ENCODE measurements at regions not wholly inside any gene's neighbourhood (a gene's known extent, or its start where the extent isn't known, plus 50 kb on each side); places are given as distances from the start of the nearest gene placed in this dataset.
"Not testable (repeated sequence)": the region's sequence is repeated elsewhere in the genome, so short reads cannot be mapped to it uniquely, and the experiment has no call there.

- H3K27ac Mint-ChIP-seq, result no peak overlapping the region
- no peak overlapping the region for H3K4me3 Mint-ChIP-seq
- H3K36me3 Mint-ChIP-seq, result no peaks in the 10 kb centered on the region
- peaks cover 5% of the 10 kb centered on the region for H3K4me1 Mint-ChIP-seq
- H3K27me3 Mint-ChIP-seq, result peaks cover 5% of the 10 kb centered on the region
- H3K9me3 Mint-ChIP-seq, result no peaks in the 10 kb centered on the region
Observed at GRCh38 chr12:75765170-75766059, 254.0 kb upstream of the KRR1 start.

DNA sequence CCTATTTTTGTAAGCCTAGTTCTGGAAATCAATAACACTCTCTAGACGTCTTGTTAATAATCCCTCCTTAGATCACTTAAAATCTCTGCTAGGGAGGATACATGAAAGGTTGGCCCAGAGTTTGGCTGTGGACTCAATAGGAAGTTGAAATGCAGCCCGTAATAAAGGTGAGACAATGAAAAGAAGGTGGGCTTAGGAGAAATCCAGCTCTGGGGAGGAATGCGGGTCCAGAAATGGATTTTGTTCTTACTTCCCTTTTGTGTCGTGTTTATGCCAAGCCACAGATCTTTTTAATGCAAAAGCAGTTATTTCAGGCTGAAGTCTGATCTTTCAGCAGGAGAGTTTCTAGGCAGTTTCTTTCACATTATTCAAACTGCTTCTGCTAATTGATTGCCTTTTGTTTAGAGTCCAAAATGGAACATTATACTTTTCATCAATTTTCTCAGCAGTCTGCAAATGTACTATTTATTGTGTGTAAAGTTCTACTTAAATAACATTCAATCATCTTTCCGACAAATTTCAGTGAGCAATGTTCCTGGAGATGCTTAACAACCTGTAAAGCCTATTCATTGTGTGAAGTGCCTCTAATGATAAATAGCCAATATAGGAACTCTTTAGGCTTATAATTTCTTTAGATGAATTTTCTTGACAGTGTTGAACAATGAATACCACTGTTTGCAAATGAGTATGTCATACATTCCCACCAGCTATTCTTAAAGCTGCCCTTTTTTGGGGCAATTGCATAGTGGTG, 252.9 kb upstream of the KRR1 start:
- H3K27me3 Mint-ChIP-seq, result peaks cover 3% of the 10 kb centered on the region
- H3K4me1 Mint-ChIP-seq, result peaks cover 16% of the 10 kb centered on the region
- no peaks in the 10 kb centered on the region for H3K36me3 Mint-ChIP-seq
- no peak overlapping the region for H3K27ac Mint-ChIP-seq
- no peaks in the 10 kb centered on the region for H3K9me3 Mint-ChIP-seq
- H3K4me3 Mint-ChIP-seq, result no peak overlapping the region

- Mint-ChIP-seq H3K27me3 (peaks cover 3% of the 10 kb centered on the region), H3K36me3 (no peaks in the 10 kb centered on the region), H3K9me3 (no peaks in the 10 kb centered on the region), H3K4me1 (peaks cover 16% of the 10 kb centered on the region), H3K4me3 (no peak overlapping the region), H3K27ac (no peak overlapping the region)
Observed at GRCh38 chr12:75760573-75761294, 249.3 kb upstream of the KRR1 start.

- Mint-ChIP-seq H3K9me3 (no peaks in the 10 kb centered on the region), H3K4me1 (peaks cover 18% of the 10 kb centered on the region), H3K27me3 (peaks cover 3% of the 10 kb centered on the region), H3K4me3 (no peak overlapping the region), H3K27ac (peak overlapping the region; percentile 47), H3K36me3 (no peaks in the 10 kb centered on the region)
Observed at GRCh38 chr12:75759842-75760572, 248.6 kb upstream of the KRR1 start.

DNA sequence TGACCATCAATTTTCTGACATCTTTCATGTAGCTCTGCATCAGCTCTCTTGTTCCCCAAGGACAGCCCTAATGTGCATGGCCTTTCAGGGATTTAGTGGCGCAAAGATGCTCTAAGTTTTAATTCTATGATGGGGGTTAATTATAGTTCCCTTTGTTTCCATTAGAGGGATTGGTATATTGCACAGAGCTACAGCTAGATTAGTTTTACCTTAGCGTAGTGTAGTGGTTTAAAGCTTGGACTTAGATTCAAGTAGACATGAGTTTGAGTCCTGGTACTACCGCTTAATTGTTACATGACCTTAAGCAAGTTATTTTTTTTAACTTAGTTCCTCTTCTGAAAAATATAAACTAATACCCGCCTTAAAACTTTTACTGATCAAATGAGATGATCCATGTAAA, 247.8 kb upstream of the KRR1 start:
- H3K36me3 Mint-ChIP-seq, result no peaks in the 10 kb centered on the region
- H3K27me3 Mint-ChIP-seq, result peaks cover 3% of the 10 kb centered on the region
- H3K9me3 Mint-ChIP-seq, result no peaks in the 10 kb centered on the region
- H3K4me3 Mint-ChIP-seq, result no peak overlapping the region
- H3K27ac Mint-ChIP-seq, result no peak overlapping the region
- H3K4me1 Mint-ChIP-seq, result peaks cover 23% of the 10 kb centered on the region

GRCh38 chr12:75756771-75757170, 245.4 kb upstream of the KRR1 start:
- H3K4me3 Mint-ChIP-seq, result no peak overlapping the region
- H3K27me3 Mint-ChIP-seq, result peaks cover 3% of the 10 kb centered on the region
- H3K9me3 Mint-ChIP-seq, result no peaks in the 10 kb centered on the region
- H3K4me1 Mint-ChIP-seq, result peaks cover 25% of the 10 kb centered on the region
- H3K36me3 Mint-ChIP-seq, result no peaks in the 10 kb centered on the region
- H3K27ac Mint-ChIP-seq, result no peak overlapping the region

DNA sequence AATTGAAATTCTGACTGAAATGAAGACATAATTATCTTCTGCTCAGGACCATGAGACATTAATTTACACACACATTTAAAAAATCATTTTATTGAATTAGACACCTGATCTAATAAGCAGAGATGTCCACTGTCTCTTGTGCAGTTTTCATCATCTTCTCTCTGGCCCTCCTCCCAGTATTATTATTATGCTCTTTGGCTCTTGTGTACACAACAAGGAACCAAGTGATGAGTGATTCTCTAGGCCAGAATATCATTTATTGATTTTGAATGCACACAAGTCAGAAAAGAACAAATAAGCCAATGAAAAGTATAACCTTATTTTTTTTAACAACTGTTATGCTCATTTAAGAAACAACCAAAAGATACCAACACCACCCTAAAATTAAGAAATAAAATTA, 244.7 kb upstream of the KRR1 start:
- H3K4me1 Mint-ChIP-seq, result peaks cover 25% of the 10 kb centered on the region
- no peak overlapping the region for H3K27ac Mint-ChIP-seq
- H3K9me3 Mint-ChIP-seq, result no peaks in the 10 kb centered on the region
- no peak overlapping the region for H3K4me3 Mint-ChIP-seq
- no peaks in the 10 kb centered on the region for H3K36me3 Mint-ChIP-seq
- peaks cover 3% of the 10 kb centered on the region for H3K27me3 Mint-ChIP-seq

- Mint-ChIP-seq H3K36me3 (no peaks in the 10 kb centered on the region), H3K27ac (no peak overlapping the region), H3K4me1 (peaks cover 17% of the 10 kb centered on the region), H3K27me3 (peaks cover 3% of the 10 kb centered on the region), H3K9me3 (no peaks in the 10 kb centered on the region), H3K4me3 (no peak overlapping the region)
Observed at GRCh38 chr12:75754698-75755097, 243.3 kb upstream of the KRR1 start.

GRCh38 chr12:75754141-75754540, 242.7 kb upstream of the KRR1 start:
- Mint-ChIP-seq H3K36me3 (no peaks in the 10 kb centered on the region), H3K4me3 (no peak overlapping the region), H3K27ac (no peak overlapping the region), H3K9me3 (no peaks in the 10 kb centered on the region), H3K4me1 (peaks cover 14% of the 10 kb centered on the region), H3K27me3 (peaks cover 3% of the 10 kb centered on the region)

GRCh38 chr12:75751769-75752471, 240.5 kb upstream of the KRR1 start:
- peak overlapping the region; percentile 24 for H3K27ac Mint-ChIP-seq
- peaks cover 3% of the 10 kb centered on the region for H3K27me3 Mint-ChIP-seq
- no peak overlapping the region for H3K4me3 Mint-ChIP-seq
- no peaks in the 10 kb centered on the region for H3K36me3 Mint-ChIP-seq
- H3K9me3 Mint-ChIP-seq, result no peaks in the 10 kb centered on the region
- H3K4me1 Mint-ChIP-seq, result peaks cover 9% of the 10 kb centered on the region

GRCh38 chr12:75750716-75751306, 239.4 kb upstream of the KRR1 start:
- H3K27ac Mint-ChIP-seq, result no peak overlapping the region
- H3K36me3 Mint-ChIP-seq, result no peaks in the 10 kb centered on the region
- H3K27me3 Mint-ChIP-seq, result peaks cover 3% of the 10 kb centered on the region
- peaks cover 9% of the 10 kb centered on the region for H3K4me1 Mint-ChIP-seq
- H3K4me3 Mint-ChIP-seq, result no peak overlapping the region
- H3K9me3 Mint-ChIP-seq, result no peaks in the 10 kb centered on the region

DNA sequence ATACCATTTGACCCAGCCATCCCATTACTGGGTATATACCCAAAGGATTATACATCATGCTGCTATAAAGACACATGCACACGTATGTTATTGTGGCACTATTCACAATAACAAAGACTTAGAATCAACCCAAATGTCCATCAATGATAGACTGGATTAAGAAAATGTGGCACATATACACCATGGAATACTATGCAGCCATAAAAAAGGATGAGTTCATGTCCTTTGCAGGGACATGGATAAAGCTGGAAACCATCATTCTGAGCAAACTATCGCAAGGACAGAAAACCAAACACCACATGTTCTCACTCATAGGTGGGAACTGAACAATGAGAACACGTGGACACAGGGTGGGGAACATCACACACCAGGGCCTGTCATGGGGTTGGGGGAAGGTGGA, 237.6 kb upstream of the KRR1 start:
- not testable (repeated sequence) for H3K36me3 Mint-ChIP-seq, H3K27me3 Mint-ChIP-seq, H3K9me3 Mint-ChIP-seq, H3K4me3 Mint-ChIP-seq, H3K4me1 Mint-ChIP-seq
- H3K27ac Mint-ChIP-seq, result peak overlapping the region; percentile 26

DNA sequence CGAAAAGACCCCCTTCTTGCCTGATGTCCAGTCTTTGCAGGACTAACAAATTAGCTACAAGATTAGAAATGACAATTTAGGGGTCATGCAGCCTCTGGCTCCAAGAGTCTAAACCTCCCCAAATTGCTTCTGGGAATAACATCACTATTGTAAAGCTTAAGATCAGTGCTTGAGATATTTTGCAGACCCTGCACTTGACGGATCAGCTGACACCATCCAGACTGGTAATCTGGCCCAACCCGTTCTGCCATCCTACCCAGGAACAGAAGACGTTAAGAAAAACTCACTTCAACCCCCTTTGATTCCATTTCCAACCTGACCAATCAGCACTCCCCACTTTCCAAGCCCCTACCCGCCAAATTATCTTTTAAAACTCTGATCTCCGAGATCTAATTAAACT, 236.7 kb upstream of the KRR1 start:
- H3K36me3 Mint-ChIP-seq, result no peaks in the 10 kb centered on the region
- no peak overlapping the region for H3K27ac Mint-ChIP-seq
- no peaks in the 10 kb centered on the region for H3K9me3 Mint-ChIP-seq
- H3K27me3 Mint-ChIP-seq, result peaks cover 3% of the 10 kb centered on the region
- no peak overlapping the region for H3K4me3 Mint-ChIP-seq
- no peaks in the 10 kb centered on the region for H3K4me1 Mint-ChIP-seq

GRCh38 chr12:75747572-75748021, 236.2 kb upstream of the KRR1 start:
- Mint-ChIP-seq H3K9me3 (no peaks in the 10 kb centered on the region), H3K4me1 (no peaks in the 10 kb centered on the region)

More at GRCh38 chr12:75747572-75748021, 236.2 kb upstream of the KRR1 start:
- Mint-ChIP-seq H3K4me3 (no peak overlapping the region), H3K27me3 (peaks cover 3% of the 10 kb centered on the region), H3K36me3 (no peaks in the 10 kb centered on the region), H3K27ac (no peak overlapping the region)

Data from activated naive CD4-positive, alpha-beta T cell treated with anti-CD3 and anti-CD28 coated beads, Interleukin-2, amount 50 U/mL, for 24 hours (primary cell).